ENCODE measurements at regions not wholly inside any gene's neighbourhood (a gene's known extent, or its start where the extent isn't known, plus 50 kb on each side); places are given as distances from the start of the nearest gene placed in this dataset.

GRCh38 chr4:107490116-107490515, 229.9 kb downstream of the PAPSS1 start:
- TF ChIP-seq POLR2A (IDR thresholded peaks at IDR 0.05; ENCODE audit: low read depth, low read length) (no peak), TAF1 (IDR thresholded peaks at IDR 0.05; ENCODE audit: borderline replicate concordance, low read depth, low read length) (no peak), POLR2AphosphoS5 (IDR thresholded peaks at IDR 0.05; ENCODE audit: low read depth, low read length) (no peak)
